ENCODE measurements at regions not wholly inside any gene's neighbourhood (a gene's known extent, or its start where the extent isn't known, plus 50 kb on each side); places are given as distances from the start of the nearest gene placed in this dataset.

- Histone ChIP-seq H3K9ac (ENCODE audit: low read depth, low read length, poor library complexity) (no peak overlapping the region), H3K79me1 (ENCODE audit: low read depth, low read length) (no peaks in the 10 kb centered on the region), H3K14ac (ENCODE audit: low read length) (no peak overlapping the region), H2BK15ac (ENCODE audit: low read length) (peak overlapping the region; percentile 84), H3K4me1 (ENCODE audit: control insufficient read depth in 2 of 2, insufficient read depth in 1 of 2, low read depth in 1 of 2, low read length in 2 of 2) (peaks cover 0 to 12% of the 10 kb centered on the region in 2 donors), H3K4me2 (ENCODE audit: insufficient read depth, low read length, poor library complexity, severe bottlenecking) (no peak overlapping the region), H2AK5ac (ENCODE audit: low read depth, low read length) (peak overlapping the region; percentile 56), H3K4ac (ENCODE audit: low read length) (no peak overlapping the region), H4K8ac (ENCODE audit: low read depth, low read length) (peak overlapping the region; percentile 95), H2AFZ (ENCODE audit: low read length) (no peak overlapping the region), H3K23ac (ENCODE audit: low read depth, low read length, poor library complexity) (peak overlapping the region; percentile 56), H2BK5ac (ENCODE audit: low read length) (no peak overlapping the region), H3K18ac (ENCODE audit: low read length) (peak overlapping the region; percentile 95), H4K91ac (ENCODE audit: low read depth, low read length, poor library complexity) (no peak overlapping the region), H3K27ac (replicated peaks; ENCODE audit: low read length) (peak overlapping the region; percentile 27), H3K36me3 (replicated peaks in 1 of 2; ENCODE audit: control insufficient read depth in 2 of 2, insufficient read depth in 2 of 2, low read length in 2 of 2) (no peaks in the 10 kb centered on the region), H2BK12ac (ENCODE audit: low read length) (peak overlapping the region; percentile 77), H3K9me3 (replicated peaks in 1 of 2; ENCODE audit: control insufficient read depth in 2 of 2, insufficient read depth in 1 of 2, low read depth in 1 of 2, low read length in 2 of 2) (no peaks in the 10 kb centered on the region), H2BK120ac (ENCODE audit: low read depth, low read length) (no peak overlapping the region), H3K4me3 (ENCODE audit: low read length in 2 of 2) (no peak overlapping the region), H3K27me3 (ENCODE audit: control insufficient read depth in 3 of 3, insufficient read depth in 3 of 3, low read depth in 1 of 3, low read length in 3 of 3) (peaks cover 0 to 40% (median 0%) of the 10 kb centered on the region in 3 experiments)
- no CpG with 5 or more reads among the region's 13 CpGs for WGBS, 2 donors (ENCODE audit: extremely low coverage in 2 of 2, insufficient read length in 2 of 2, insufficient replicate concordance in 1 of 2)
- DNase-seq (ENCODE audit: low spot score), result no peak
These were observed 129.6 kb downstream of the CEBPB start for GRCh38 chr20:50320005-50320900.

GRCh38 chr20:50320901-50321796, 130.5 kb downstream of the CEBPB start:
- peak overlapping the region; percentile 84 for H2BK15ac ChIP-seq (ENCODE audit: low read length)
- peak overlapping the region; percentile 27 for H3K27ac ChIP-seq (replicated peaks; ENCODE audit: low read length)
- peaks cover 0 to 12% of the 10 kb centered on the region in 2 donors for H3K4me1 ChIP-seq (ENCODE audit: control insufficient read depth in 2 of 2, insufficient read depth in 1 of 2, low read depth in 1 of 2, low read length in 2 of 2)
- H2BK120ac ChIP-seq (ENCODE audit: low read depth, low read length), result peak overlapping the region; percentile 52
- peak overlapping the region; percentile 56 for H3K23ac ChIP-seq (ENCODE audit: low read depth, low read length, poor library complexity)
- H3K27me3 ChIP-seq (ENCODE audit: control insufficient read depth in 3 of 3, insufficient read depth in 3 of 3, low read depth in 1 of 3, low read length in 3 of 3), result peaks cover 0 to 37% (median 0%) of the 10 kb centered on the region in 3 experiments
- no peaks in the 10 kb centered on the region for H3K79me1 ChIP-seq (ENCODE audit: low read depth, low read length)
- H3K4me3 ChIP-seq (ENCODE audit: low read length in 2 of 2), result no peak overlapping the region
- no peaks in the 10 kb centered on the region for H3K36me3 ChIP-seq (replicated peaks in 1 of 2; ENCODE audit: control insufficient read depth in 2 of 2, insufficient read depth in 2 of 2, low read length in 2 of 2)
- no peak overlapping the region for H2BK5ac ChIP-seq (ENCODE audit: low read length)
- H2AFZ ChIP-seq (ENCODE audit: low read length), result peak overlapping the region; percentile 55
- peak overlapping the region; percentile 72 for H3K4ac ChIP-seq (ENCODE audit: low read length)
- peak overlapping the region; percentile 77 for H2BK12ac ChIP-seq (ENCODE audit: low read length)
- H3K18ac ChIP-seq (ENCODE audit: low read length), result peak overlapping the region; percentile 95
- peak overlapping the region; percentile 56 for H2AK5ac ChIP-seq (ENCODE audit: low read depth, low read length)
- no peak overlapping the region for H4K91ac ChIP-seq (ENCODE audit: low read depth, low read length, poor library complexity)
- H4K8ac ChIP-seq (ENCODE audit: low read depth, low read length), result peak overlapping the region; percentile 95
- no CpG with 5 or more reads among the region's 21 CpGs for WGBS, 2 donors (ENCODE audit: extremely low coverage in 2 of 2, insufficient read length in 2 of 2, insufficient replicate concordance in 1 of 2)
- H3K14ac ChIP-seq (ENCODE audit: low read length), result no peak overlapping the region
- DNase-seq (ENCODE audit: low spot score), result peak; percentile 56
- H3K4me2 ChIP-seq (ENCODE audit: insufficient read depth, low read length, poor library complexity, severe bottlenecking), result no peak overlapping the region
- no peak overlapping the region for H3K9ac ChIP-seq (ENCODE audit: low read depth, low read length, poor library complexity)
- H3K9me3 ChIP-seq (replicated peaks in 1 of 2; ENCODE audit: control insufficient read depth in 2 of 2, insufficient read depth in 1 of 2, low read depth in 1 of 2, low read length in 2 of 2), result no peaks in the 10 kb centered on the region

- Histone ChIP-seq H3K27me3 (ENCODE audit: control insufficient read depth in 3 of 3, insufficient read depth in 3 of 3, low read depth in 1 of 3, low read length in 3 of 3) (peaks cover 0 to 37% (median 0%) of the 10 kb centered on the region in 3 experiments), H3K18ac (ENCODE audit: low read length) (peak overlapping the region; percentile 86), H3K4me1 (ENCODE audit: control insufficient read depth in 2 of 2, insufficient read depth in 1 of 2, low read depth in 1 of 2, low read length in 2 of 2) (peaks cover 0 to 12% of the 10 kb centered on the region in 2 donors), H2AFZ (ENCODE audit: low read length) (peak overlapping the region; percentile 55), H3K4me2 (ENCODE audit: insufficient read depth, low read length, poor library complexity, severe bottlenecking) (no peak overlapping the region), H4K91ac (ENCODE audit: low read depth, low read length, poor library complexity) (no peak overlapping the region), H2AK5ac (ENCODE audit: low read depth, low read length) (no peak overlapping the region), H2BK120ac (ENCODE audit: low read depth, low read length) (peak overlapping the region; percentile 52), H4K8ac (ENCODE audit: low read depth, low read length) (no peak overlapping the region), H3K23ac (ENCODE audit: low read depth, low read length, poor library complexity) (no peak overlapping the region), H3K9me3 (replicated peaks in 1 of 2; ENCODE audit: control insufficient read depth in 2 of 2, insufficient read depth in 1 of 2, low read depth in 1 of 2, low read length in 2 of 2) (no peaks in the 10 kb centered on the region), H3K4ac (ENCODE audit: low read length) (no peak overlapping the region), H3K4me3 (ENCODE audit: low read length in 2 of 2) (no peak overlapping the region), H2BK15ac (ENCODE audit: low read length) (peak overlapping the region; percentile 11), H3K9ac (ENCODE audit: low read depth, low read length, poor library complexity) (no peak overlapping the region), H3K14ac (ENCODE audit: low read length) (no peak overlapping the region), H3K36me3 (replicated peaks in 1 of 2; ENCODE audit: control insufficient read depth in 2 of 2, insufficient read depth in 2 of 2, low read length in 2 of 2) (no peaks in the 10 kb centered on the region), H2BK12ac (ENCODE audit: low read length) (no peak overlapping the region), H3K27ac (replicated peaks; ENCODE audit: low read length) (no peak overlapping the region), H2BK5ac (ENCODE audit: low read length) (no peak overlapping the region), H3K79me1 (ENCODE audit: low read depth, low read length) (no peaks in the 10 kb centered on the region)
- DNase-seq (ENCODE audit: low spot score), result no peak
- WGBS, 2 donors (ENCODE audit: extremely low coverage in 2 of 2, insufficient read length in 2 of 2, insufficient replicate concordance in 1 of 2), result no CpG with 5 or more reads among the region's 9 CpGs
These were observed 131.3 kb downstream of the CEBPB start for GRCh38 chr20:50321797-50322480.

Measured in neuronal stem cell (in vitro differentiated cells).